ENCODE measurements at regions not wholly inside any gene's neighbourhood (a gene's known extent, or its start where the extent isn't known, plus 50 kb on each side); places are given as distances from the start of the nearest gene placed in this dataset.

DNA sequence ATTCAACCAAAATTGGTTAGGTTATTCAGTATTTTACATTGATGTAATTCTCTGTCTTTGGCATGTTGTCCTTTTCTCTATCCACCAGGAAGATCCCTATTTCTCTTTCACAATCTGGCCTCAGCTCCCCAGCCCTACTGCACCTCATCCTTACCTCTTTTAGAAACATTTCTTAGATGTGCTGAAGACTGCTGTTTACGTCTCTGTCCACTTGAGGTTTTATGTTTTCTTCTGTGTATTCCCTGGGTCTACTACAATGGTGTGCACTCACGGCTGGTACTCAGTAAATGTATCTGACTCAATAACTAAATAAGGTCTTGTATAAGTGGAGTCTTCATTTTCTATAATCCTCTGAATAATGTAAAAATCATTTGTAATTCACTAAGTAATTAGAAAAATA, 822.7 kb downstream of the DTWD2 start:
- in situ Hi-C loops (cut with MboI; ENCODE audit: low sequenced_read_pairs, unreplicated experiment), result no loop called here

GRCh38 chr5:118156181-118156580, 832.2 kb downstream of the DTWD2 start:
- no peak for DNase-seq (ENCODE audit: low spot score)
- in situ Hi-C loops (cut with MboI; ENCODE audit: low sequenced_read_pairs, unreplicated experiment), result no loop called here
- TF ChIP-seq, protein P1, sequence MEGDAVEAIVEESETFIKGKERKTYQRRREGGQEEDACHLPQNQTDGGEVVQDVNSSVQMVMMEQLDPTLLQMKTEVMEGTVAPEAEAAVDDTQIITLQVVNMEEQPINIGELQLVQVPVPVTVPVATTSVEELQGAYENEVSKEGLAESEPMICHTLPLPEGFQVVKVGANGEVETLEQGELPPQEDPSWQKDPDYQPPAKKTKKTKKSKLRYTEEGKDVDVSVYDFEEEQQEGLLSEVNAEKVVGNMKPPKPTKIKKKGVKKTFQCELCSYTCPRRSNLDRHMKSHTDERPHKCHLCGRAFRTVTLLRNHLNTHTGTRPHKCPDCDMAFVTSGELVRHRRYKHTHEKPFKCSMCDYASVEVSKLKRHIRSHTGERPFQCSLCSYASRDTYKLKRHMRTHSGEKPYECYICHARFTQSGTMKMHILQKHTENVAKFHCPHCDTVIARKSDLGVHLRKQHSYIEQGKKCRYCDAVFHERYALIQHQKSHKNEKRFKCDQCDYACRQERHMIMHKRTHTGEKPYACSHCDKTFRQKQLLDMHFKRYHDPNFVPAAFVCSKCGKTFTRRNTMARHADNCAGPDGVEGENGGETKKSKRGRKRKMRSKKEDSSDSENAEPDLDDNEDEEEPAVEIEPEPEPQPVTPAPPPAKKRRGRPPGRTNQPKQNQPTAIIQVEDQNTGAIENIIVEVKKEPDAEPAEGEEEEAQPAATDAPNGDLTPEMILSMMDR (IDR thresholded peaks at IDR 0.05; ENCODE audit: borderline replicate concordance, control extremely low read depth, extremely low read depth, insufficient read depth, missing control alignments), result no peak

More for the DNA sequence above, 822.7 kb downstream of the DTWD2 start:
- no peak for DNase-seq (ENCODE audit: low spot score)
- TF ChIP-seq, protein P1 (IDR thresholded peaks at IDR 0.05; ENCODE audit: borderline replicate concordance, control extremely low read depth, extremely low read depth, insufficient read depth, missing control alignments), result no peak

- TF ChIP-seq, protein P1 (IDR thresholded peaks at IDR 0.05; ENCODE audit: borderline replicate concordance, control extremely low read depth, extremely low read depth, insufficient read depth, missing control alignments), result no peak
- in situ Hi-C loops (cut with MboI; ENCODE audit: low sequenced_read_pairs, unreplicated experiment), result no loop called here
- no peak for DNase-seq (ENCODE audit: low spot score)
Observed at GRCh38 chr5:118146824-118147223, 841.5 kb downstream of the DTWD2 start.

- DNase-seq (ENCODE audit: low spot score), result no peak
- in situ Hi-C loops (cut with MboI; ENCODE audit: low sequenced_read_pairs, unreplicated experiment), result no loop called here
- TF ChIP-seq, protein P1 (IDR thresholded peaks at IDR 0.05; ENCODE audit: borderline replicate concordance, control extremely low read depth, extremely low read depth, insufficient read depth, missing control alignments), result no peak
Observed at GRCh38 chr5:118144540-118144939, 843.8 kb downstream of the DTWD2 start.

GRCh38 chr5:118139361-118139760, 849.0 kb downstream of the DTWD2 start:
- in situ Hi-C loops (cut with MboI; ENCODE audit: low sequenced_read_pairs, unreplicated experiment), result no loop called here
- TF ChIP-seq, protein P1 (IDR thresholded peaks at IDR 0.05; ENCODE audit: borderline replicate concordance, control extremely low read depth, extremely low read depth, insufficient read depth, missing control alignments), result no peak
- no peak for DNase-seq (ENCODE audit: low spot score)

- TF ChIP-seq, protein P1 (IDR thresholded peaks at IDR 0.05; ENCODE audit: borderline replicate concordance, control extremely low read depth, extremely low read depth, insufficient read depth, missing control alignments), result no peak
- DNase-seq (ENCODE audit: low spot score), result no peak
- in situ Hi-C loops (cut with MboI; ENCODE audit: low sequenced_read_pairs, unreplicated experiment), result no loop called here
Observed at GRCh38 chr5:118126159-118126558, 862.2 kb downstream of the DTWD2 start.

DNA sequence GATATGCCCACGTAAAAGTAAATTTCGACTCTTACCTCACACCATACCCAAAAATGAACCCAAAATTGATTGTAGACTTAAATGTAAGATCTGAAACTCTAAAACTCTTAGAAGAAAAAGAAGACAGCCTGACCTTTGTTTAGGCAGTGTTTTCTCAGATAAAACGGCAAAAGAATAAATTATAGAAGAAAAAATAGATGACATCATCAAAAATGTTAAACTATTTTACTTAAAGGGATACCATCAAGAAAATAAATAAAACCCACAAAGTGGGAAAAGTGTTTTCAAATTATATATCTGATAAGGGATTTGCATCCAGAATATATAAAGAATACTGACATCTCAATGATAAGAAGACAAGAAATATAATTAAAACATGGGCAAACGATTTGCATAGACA, 862.7 kb downstream of the DTWD2 start:
- TF ChIP-seq, protein P1 (IDR thresholded peaks at IDR 0.05; ENCODE audit: borderline replicate concordance, control extremely low read depth, extremely low read depth, insufficient read depth, missing control alignments), result no peak
- no peak for DNase-seq (ENCODE audit: low spot score)
- in situ Hi-C loops (cut with MboI; ENCODE audit: low sequenced_read_pairs, unreplicated experiment), result no loop called here
